ENCODE measurements at regions not wholly inside any gene's neighbourhood (a gene's known extent, or its start where the extent isn't known, plus 50 kb on each side); places are given as distances from the start of the nearest gene placed in this dataset.
"Not testable (repeated sequence)": the region's sequence is repeated elsewhere in the genome, so short reads cannot be mapped to it uniquely, and the experiment has no call there.

GRCh38 chr5:134471858-134472449, 53.5 kb upstream of the JADE2 start:
- DNase-seq (ENCODE audit: low spot score) = not testable (repeated sequence)

GRCh38 chr5:134468921-134469400, 56.5 kb upstream of the JADE2 start:
- DNase-seq (ENCODE audit: low spot score) = no peak

DNA sequence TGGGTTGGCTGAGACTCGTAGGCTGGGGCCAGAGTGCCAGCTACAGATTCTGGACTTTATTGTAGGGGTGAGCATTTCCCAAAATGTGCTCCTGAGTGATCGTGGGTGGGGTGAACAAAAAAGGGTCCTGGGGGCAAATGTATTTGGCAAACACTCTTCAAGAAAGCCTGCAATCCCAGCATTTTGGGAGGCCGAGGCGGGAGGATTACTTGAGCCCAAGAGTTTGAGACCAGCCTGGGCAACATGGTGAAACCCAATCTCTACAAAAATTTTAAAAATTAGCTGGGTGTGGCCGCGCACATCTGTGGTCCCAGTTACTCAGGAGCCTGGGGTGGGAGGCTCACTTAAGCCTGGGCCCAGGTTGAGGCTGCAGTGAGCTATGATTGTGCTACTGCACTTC, 55.5 kb upstream of the CDKN2AIPNL start:
- no peak for DNase-seq (ENCODE audit: low spot score)

- peak; percentile 90 for DNase-seq (ENCODE audit: low spot score)
Measured at GRCh38 chr5:134466241-134467069, 54.8 kb upstream of the CDKN2AIPNL start.

DNA sequence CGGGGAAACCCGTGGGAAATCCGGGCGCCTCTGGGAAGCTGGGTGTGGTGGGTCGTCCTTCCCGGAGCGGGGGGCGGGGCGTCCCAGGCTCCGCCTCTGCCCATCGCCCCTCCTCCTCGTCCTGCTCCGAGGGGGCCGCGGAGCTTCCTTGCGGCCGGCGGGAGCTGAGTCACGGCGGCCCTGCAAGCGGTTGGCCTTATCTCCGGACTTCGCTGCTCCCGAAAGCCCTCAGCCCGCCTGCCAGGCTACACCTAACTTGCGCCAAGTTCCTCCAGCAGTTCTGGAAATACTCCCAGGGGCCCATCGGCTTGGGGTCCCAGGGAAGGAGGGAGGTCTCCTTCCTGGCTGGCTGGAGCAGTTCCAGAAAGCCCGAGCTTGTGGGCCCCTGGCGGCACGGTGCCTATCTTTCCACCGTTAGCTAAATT, 54.1 kb upstream of the CDKN2AIPNL start:
- DNase-seq (ENCODE audit: low spot score) = peak; percentile 68

- no peak for DNase-seq (ENCODE audit: low spot score)
Measured at GRCh38 chr5:134464988-134465815, 53.5 kb upstream of the CDKN2AIPNL start.

GRCh38 chr5:134463991-134464760, 52.5 kb upstream of the CDKN2AIPNL start:
- DNase-seq (ENCODE audit: low spot score) = no peak

GRCh38 chr5:134463176-134463720, 51.6 kb upstream of the CDKN2AIPNL start:
- DNase-seq (ENCODE audit: low spot score) = no peak

- no peak for DNase-seq (ENCODE audit: low spot score)
Measured at GRCh38 chr5:134462761-134463160, 51.1 kb upstream of the CDKN2AIPNL start.

GRCh38 chr5:134462047-134462575, 50.4 kb upstream of the CDKN2AIPNL start:
- DNase-seq (ENCODE audit: low spot score) = no peak

All from cerebellar cortex (tissue), 1 donor.